ENCODE measurements at regions not wholly inside any gene's neighbourhood (a gene's known extent, or its start where the extent isn't known, plus 50 kb on each side); places are given as distances from the start of the nearest gene placed in this dataset.

DNA sequence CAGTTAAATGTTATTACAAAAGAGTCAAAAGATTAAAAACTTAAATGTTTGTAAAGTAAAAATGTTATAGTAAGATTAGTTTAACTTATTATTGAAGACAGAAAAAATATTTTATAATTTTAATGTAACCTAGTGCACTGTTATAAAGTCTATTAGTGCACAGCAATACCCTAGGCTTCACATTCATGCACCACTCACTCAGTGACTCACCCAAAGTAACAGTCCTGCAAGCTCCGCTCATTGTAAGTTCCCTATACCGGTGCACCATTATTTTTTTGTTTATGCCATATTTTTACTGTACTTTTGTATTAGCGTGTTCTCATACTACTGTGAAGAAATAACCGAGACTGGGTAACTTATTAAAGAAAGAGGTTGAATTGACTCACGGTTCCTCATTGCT lies 759.7 kb upstream of the CDH7 start:
- no peak overlapping the region for H3K27ac ChIP-seq
- H3K4me2 ChIP-seq, result no peak overlapping the region
- H3K4me3 ChIP-seq, result no peak overlapping the region
- FAIRE-seq (no peak), ATAC-seq (no peak), DNase-seq (ENCODE audit: low read depth in 1 of 2, low spot score in 1 of 2) (no peak)
- TF ChIP-seq CBX8 (IDR thresholded peaks at IDR 0.05) (no peak), SMC3 (IDR thresholded peaks at IDR 0.05) (no peak)
- TF ChIP-seq, protein P1, sequence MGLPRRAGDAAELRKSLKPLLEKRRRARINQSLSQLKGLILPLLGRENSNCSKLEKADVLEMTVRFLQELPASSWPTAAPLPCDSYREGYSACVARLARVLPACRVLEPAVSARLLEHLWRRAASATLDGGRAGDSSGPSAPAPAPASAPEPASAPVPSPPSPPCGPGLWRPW (IDR thresholded peaks at IDR 0.05), result no peak
- CTCF ChIA-PET, result no interaction called here
- H3K4me1 ChIP-seq, result no peaks in the 10 kb centered on the region
- POLR2A ChIA-PET, result no interaction called here
- WGBS (ENCODE audit: missing lambda C conversion rate), result 15% methylated on average over 5 of the region's 5 CpGs
- no peaks in the 10 kb centered on the region for H3K9me3 ChIP-seq

DNA sequence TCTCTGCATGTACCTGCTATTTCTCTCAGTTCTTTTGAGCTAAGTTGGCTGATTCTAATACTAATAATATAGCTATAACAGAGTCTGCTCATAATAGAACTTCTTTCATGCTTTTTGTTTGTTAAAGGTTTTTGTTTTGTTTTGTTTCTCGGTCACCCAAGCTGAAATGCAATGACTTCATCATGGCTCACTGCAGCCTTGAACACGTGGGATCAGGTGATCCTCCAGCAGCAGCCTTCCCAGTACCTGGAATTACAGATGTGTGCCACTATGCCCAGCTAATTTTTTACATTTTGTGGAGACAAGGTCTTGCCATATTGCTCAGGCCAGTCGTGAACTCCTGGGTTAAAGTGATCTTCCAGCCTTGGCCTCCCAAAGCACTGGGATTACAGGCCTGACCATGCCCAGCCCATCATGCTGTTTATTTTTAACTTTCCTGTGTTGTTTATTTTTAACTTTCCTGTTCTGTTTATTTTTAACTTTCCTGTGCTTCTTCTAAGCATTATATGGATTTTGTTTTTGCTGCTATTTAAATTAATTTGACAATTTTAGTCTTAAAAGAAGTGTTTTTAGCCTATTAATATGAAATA lies 763.8 kb upstream of the CDH7 start:
- TF ChIP-seq JUNB (IDR thresholded peaks at IDR 0.05) (no peak), GATA3 (IDR thresholded peaks at IDR 0.05; ENCODE audit: borderline replicate concordance) (no peak), HOXB5 (CRISPR knock-in tag; IDR thresholded peaks at IDR 0.05) (no peak), RARB (CRISPR knock-in tag; IDR thresholded peaks at IDR 0.05) (no peak)
- TF ChIP-seq, protein P2, sequence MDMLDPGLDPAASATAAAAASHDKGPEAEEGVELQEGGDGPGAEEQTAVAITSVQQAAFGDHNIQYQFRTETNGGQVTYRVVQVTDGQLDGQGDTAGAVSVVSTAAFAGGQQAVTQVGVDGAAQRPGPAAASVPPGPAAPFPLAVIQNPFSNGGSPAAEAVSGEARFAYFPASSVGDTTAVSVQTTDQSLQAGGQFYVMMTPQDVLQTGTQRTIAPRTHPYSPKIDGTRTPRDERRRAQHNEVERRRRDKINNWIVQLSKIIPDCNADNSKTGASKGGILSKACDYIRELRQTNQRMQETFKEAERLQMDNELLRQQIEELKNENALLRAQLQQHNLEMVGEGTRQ (IDR thresholded peaks at IDR 0.05), result no peak
- TF ChIP-seq, protein P3, sequence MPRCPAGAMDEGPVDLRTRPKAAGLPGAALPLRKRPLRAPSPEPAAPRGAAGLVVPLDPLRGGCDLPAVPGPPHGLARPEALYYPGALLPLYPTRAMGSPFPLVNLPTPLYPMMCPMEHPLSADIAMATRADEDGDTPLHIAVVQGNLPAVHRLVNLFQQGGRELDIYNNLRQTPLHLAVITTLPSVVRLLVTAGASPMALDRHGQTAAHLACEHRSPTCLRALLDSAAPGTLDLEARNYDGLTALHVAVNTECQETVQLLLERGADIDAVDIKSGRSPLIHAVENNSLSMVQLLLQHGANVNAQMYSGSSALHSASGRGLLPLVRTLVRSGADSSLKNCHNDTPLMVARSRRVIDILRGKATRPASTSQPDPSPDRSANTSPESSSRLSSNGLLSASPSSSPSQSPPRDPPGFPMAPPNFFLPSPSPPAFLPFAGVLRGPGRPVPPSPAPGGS (IDR thresholded peaks at IDR 0.05), result no peak
- ATAC-seq (no peak), FAIRE-seq (no peak), DNase-seq (ENCODE audit: low read depth in 1 of 2, low spot score in 1 of 2) (no peak)
- H3K27ac ChIP-seq, result no peak overlapping the region
- ChIA-PET CTCF (no interaction called here), POLR2A (no interaction called here)
- H3K4me3 ChIP-seq, result no peak overlapping the region
- no peaks in the 10 kb centered on the region for H3K9me3 ChIP-seq
- H3K4me2 ChIP-seq, result no peak overlapping the region
- H3K4me1 ChIP-seq, result no peaks in the 10 kb centered on the region
- 12% methylated on average over 3 of the region's 3 CpGs for WGBS (ENCODE audit: missing lambda C conversion rate)

DNA sequence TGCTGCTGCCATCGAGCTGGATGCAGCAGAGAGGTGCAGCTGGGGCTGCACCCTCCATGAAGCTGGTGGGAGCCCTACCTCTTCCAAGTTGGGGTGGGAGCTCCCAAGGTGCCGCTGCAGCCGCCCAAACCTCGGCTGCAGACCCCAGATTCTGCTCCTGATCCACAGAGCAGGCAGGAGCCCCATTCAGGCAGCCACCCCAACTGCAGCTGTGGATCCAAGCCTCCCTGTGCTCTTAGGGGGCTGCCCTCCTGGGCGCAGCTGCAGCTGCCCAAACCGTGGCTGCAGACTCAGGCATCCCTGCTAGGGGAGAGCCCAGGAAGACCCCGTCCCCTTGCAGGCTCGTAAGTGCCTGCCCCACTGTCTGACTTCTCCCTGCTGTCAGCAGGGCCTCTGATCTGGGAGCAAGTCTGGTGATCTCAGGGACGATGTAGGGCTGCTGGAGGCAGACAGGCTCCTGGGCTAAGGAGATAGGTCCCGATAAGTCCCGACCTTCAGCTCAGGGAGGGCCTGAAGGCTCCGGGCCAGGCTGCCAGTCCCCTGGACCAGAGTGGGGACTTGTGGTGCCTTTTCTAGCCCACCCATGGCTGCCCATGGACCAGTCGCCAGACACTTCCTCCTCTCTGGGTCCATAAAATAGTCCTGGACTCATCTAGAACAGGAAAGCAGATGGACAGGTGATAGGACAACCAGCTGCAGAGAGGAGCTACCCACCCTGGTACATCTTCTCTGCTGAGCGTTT lies 767.1 kb upstream of the CDH7 start:
- Histone ChIP-seq H3K27ac (no peak overlapping the region), H3K4me1 (no peaks in the 10 kb centered on the region), H3K4me3 (no peak overlapping the region), H3K4me2 (no peak overlapping the region), H3K9me3 (no peaks in the 10 kb centered on the region)
- no peak for DNase-seq (ENCODE audit: low read depth in 1 of 2, low spot score in 1 of 2)
- FAIRE-seq, result no peak
- ChIA-PET CTCF (no interaction called here), POLR2A (no interaction called here)
- no peak for ATAC-seq
- TF ChIP-seq, protein P4, sequence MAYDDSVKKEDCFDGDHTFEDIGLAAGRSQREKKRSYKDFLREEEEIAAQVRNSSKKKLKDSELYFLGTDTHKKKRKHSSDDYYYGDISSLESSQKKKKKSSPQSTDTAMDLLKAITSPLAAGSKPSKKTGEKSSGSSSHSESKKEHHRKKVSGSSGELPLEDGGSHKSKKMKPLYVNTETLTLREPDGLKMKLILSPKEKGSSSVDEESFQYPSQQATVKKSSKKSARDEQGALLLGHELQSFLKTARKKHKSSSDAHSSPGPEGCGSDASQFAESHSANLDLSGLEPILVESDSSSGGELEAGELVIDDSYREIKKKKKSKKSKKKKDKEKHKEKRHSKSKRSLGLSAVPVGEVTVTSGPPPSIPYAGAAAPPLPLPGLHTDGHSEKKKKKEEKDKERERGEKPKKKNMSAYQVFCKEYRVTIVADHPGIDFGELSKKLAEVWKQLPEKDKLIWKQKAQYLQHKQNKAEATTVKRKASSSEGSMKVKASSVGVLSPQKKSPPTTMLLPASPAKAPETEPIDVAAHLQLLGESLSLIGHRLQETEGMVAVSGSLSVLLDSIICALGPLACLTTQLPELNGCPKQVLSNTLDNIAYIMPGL (CRISPR knock-in tag; IDR thresholded peaks at IDR 0.05; ENCODE audit: borderline replicate concordance), result no peak
- TF ChIP-seq BHLHE40 (IDR thresholded peaks at IDR 0.05; ENCODE audit: low read depth, low read length) (no peak), MAFK (IDR thresholded peaks at IDR 0.05; ENCODE audit: partially characterized antibody) (no peak), TP53 (CRISPR knock-in tag; IDR thresholded peaks at IDR 0.05) (no peak), ESRRA (IDR thresholded peaks at IDR 0.05; ENCODE audit: borderline replicate concordance, low read length) (no peak), HOXB13 (CRISPR knock-in tag; IDR thresholded peaks at IDR 0.05; ENCODE audit: low read depth) (no peak), NR3C1 (IDR thresholded peaks at IDR 0.05) (no peak), MAZ (IDR thresholded peaks at IDR 0.05; ENCODE audit: borderline replicate concordance, low read depth, low read length) (no peak), ZNF302 (CRISPR knock-in tag; IDR thresholded peaks at IDR 0.05) (no peak), FOSB (CRISPR knock-in tag; IDR thresholded peaks at IDR 0.05) (no peak), EP300 (IDR thresholded peaks at IDR 0.05) (no peak), NPAS2 (CRISPR knock-in tag; IDR thresholded peaks at IDR 0.05; ENCODE audit: borderline replicate concordance) (no peak), CEBPB (IDR thresholded peaks at IDR 0.05) (no peak), CHD4 (IDR thresholded peaks at IDR 0.05; ENCODE audit: borderline replicate concordance) (no peak), GATA3 (IDR thresholded peaks at IDR 0.05; ENCODE audit: borderline replicate concordance) (no peak)
- TF ChIP-seq, protein P5, sequence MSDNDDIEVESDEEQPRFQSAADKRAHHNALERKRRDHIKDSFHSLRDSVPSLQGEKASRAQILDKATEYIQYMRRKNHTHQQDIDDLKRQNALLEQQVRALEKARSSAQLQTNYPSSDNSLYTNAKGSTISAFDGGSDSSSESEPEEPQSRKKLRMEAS (IDR thresholded peaks at IDR 0.05), result no peak
- TF ChIP-seq, protein P6, sequence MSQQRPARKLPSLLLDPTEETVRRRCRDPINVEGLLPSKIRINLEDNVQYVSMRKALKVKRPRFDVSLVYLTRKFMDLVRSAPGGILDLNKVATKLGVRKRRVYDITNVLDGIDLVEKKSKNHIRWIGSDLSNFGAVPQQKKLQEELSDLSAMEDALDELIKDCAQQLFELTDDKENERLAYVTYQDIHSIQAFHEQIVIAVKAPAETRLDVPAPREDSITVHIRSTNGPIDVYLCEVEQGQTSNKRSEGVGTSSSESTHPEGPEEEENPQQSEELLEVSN (IDR thresholded peaks at IDR 0.05; ENCODE audit: borderline replicate concordance, low read depth), result no peak
- TF ChIP-seq, protein P7, sequence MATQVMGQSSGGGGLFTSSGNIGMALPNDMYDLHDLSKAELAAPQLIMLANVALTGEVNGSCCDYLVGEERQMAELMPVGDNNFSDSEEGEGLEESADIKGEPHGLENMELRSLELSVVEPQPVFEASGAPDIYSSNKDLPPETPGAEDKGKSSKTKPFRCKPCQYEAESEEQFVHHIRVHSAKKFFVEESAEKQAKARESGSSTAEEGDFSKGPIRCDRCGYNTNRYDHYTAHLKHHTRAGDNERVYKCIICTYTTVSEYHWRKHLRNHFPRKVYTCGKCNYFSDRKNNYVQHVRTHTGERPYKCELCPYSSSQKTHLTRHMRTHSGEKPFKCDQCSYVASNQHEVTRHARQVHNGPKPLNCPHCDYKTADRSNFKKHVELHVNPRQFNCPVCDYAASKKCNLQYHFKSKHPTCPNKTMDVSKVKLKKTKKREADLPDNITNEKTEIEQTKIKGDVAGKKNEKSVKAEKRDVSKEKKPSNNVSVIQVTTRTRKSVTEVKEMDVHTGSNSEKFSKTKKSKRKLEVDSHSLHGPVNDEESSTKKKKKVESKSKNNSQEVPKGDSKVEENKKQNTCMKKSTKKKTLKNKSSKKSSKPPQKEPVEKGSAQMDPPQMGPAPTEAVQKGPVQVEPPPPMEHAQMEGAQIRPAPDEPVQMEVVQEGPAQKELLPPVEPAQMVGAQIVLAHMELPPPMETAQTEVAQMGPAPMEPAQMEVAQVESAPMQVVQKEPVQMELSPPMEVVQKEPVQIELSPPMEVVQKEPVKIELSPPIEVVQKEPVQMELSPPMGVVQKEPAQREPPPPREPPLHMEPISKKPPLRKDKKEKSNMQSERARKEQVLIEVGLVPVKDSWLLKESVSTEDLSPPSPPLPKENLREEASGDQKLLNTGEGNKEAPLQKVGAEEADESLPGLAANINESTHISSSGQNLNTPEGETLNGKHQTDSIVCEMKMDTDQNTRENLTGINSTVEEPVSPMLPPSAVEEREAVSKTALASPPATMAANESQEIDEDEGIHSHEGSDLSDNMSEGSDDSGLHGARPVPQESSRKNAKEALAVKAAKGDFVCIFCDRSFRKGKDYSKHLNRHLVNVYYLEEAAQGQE (IDR thresholded peaks at IDR 0.05), result no peak
- 13% methylated on average over 8 of the region's 14 CpGs for WGBS (ENCODE audit: missing lambda C conversion rate)
